EL (cell line): ENCODE measurements at regions not wholly inside any gene's neighbourhood (a gene's known extent, or its start where the extent isn't known, plus 50 kb on each side); places are given as distances from the start of the nearest gene placed in this dataset.

ENCODE experiments used
- DNase-seq: peaks from one replicate; pipeline ENCODE4 v3.0.0-alpha.2; 2016

DNA sequence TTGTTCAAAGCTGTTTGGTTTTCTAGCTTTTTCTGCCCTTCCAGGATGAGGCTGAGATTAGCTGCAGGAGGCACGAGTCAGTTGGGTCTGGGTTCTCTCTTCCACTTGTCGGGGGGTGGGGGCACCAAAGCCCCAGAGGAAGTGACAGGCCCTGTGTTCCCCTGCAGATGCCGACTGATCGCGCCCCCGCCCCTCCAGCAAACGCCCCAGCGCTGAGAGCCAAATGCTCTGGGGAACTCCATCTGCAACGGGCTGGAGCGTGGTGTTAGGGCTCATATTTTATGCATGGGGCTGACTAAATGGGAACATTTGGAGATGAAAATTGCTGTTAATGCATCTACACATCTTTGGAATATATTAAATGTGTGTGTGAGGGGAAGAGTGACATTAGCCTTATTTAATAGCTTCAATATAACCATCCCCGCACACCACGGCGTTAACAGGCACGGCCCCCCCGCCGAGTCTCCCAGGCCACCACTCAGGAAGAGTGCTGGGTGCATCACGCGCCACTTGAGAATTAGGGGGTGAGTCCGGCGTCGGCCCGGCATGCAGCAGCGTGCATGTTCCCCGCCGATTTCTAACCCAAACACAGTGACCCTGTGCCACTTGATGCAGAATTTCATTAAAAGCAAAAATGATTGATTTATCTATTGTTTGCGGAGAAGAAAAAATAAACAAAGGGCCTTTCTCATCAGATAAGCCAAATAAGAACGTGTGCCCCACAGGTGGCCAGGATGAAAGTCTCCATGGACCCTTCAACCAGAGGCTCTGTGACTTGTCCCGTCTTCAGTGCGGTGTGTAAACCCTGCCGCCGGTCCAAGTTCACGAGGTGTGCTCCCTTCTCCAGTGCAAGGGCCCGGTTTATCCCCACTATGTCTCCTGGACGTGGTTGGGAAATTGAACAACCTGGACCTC, 165.0 kb upstream of the RTL1 start:
- no peak for DNase-seq

DNA sequence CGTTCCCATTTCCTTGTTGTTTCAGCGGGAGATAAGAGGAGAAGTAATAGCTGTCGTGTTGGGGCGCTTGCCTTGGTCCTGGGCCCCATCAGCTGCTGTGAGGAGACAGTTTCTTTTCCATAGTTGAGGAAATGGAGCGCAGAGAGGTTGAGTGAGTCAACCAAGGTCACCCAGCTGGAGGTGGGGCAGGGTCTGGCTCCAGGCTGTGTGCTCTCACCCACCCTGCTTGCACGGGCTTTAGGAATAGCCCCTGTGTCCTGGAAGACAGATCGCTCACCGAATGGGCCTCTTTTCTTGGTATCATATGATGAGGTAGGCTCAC, 165.7 kb upstream of the RTL1 start:
- DNase-seq: no peak

DNA sequence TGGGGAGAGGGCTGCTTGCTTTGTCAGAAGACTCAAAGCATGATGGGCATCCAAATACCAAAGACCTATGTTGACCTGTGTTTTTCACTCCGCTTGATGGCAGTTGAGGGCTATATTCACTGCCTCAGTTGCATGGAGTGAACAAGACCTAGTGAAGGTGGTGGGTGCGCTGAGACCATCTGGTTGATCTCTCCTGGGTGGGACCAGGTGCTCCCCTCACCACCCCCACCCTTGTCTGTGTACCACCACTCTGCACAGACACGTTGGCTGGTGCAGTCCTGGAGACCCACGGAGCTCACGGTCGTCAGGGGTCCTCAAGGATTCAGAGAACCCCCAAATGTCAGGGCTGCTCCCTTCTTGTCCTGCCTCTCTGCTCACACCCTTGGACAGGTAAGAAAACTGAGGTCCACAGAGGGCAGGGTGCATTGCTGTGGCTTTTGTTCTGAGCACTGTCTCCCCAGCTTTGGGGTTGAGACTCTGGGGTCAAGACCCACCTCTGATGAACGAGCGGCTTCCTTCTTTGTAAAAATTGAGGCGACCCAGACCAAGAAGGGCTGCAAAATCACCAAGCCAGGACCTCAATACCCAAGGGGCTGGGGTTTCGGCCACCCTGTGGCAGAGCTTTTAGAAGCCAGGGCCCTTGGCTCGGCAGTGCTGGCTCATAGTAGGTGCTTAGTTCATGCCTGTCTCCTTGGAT, 166.3 kb upstream of the RTL1 start:
- DNase-seq: no peak

DNA sequence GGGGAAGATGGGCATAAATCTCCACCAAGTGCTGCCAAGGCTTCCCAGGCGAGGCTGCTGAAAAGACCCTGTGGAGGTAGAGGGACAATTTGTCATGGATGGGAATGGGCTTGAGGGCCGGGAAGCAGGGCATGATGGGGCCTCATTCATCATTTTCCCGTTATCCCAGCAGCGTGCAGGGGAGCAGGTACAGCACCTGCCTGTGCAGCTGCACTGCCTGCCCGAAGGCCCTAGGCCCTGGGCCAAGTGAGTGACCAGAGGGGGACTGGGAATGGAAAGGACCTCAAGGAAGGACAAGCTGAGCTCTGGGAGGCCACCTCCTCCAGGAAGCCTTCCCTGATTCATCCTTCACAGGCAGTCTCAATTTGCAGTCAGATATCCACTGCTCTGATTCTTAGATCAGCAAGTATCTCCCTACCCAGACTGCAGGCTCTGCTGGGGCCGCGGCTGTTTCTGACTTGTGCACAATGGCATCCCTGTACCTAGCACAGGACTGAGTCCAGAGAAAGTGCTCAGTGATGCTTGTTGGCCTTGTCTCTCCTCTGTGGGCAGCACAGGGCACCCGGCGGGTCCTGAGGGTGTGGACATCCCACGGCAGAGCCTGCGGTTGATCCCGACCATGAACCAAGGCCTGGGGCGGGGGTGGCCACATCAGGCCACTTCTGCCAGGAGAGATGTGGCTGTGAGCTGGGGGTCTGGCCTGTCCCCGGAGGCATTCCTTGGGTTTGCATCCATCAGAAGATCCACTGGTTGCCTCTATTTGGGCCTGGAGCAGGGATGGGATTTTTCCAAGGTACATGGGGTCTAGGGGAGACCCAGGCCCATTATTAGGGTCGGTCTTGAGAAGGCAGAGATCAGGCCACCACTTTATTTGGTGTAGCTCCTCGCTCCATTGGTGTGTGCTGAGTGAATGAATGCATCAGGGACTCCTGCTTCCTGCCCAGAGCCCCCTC, 167.3 kb upstream of the RTL1 start:
- DNase-seq: no peak

DNA sequence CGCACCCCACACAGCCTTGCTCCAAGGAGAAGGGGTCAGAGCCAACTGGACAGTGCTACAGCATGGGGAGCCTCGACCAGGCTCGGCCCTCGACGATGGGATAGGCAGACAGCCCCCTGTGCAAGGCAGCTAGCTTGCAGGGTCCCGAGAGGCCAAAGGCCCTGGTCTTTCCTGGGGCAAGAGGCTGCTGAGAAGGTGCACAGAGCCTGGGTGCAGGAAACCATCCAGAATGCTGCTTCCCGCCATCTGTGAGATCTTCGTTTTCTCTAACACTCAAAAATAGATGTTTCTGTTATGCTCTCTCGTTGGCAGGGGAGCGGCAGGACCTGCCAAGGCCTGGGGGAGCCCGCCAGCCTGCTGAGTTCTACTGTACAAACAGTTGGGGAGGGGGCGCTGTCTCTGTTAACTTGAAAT, 168.0 kb upstream of the RTL1 start:
- no peak for DNase-seq

DNA sequence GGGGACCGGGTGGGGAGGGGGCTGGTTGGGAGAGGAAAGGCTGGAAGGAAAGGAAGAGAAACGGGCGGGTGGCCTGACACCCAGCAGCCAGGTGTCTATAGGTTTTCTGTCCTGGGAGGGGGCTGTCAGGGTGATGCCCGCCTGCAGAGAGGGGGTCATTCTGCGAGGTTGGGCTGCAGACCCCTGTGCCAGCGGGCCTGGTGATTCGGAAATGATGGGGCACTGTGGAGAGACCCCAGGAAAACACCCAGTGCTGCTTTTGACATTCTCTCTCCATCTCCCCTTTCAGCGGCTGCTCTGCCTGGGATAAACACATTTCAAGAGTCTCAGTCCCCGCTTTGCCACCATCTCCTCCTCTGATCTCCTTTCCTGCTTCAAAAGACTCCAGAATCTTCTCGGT, 168.5 kb upstream of the RTL1 start:
- no peak for DNase-seq

DNA sequence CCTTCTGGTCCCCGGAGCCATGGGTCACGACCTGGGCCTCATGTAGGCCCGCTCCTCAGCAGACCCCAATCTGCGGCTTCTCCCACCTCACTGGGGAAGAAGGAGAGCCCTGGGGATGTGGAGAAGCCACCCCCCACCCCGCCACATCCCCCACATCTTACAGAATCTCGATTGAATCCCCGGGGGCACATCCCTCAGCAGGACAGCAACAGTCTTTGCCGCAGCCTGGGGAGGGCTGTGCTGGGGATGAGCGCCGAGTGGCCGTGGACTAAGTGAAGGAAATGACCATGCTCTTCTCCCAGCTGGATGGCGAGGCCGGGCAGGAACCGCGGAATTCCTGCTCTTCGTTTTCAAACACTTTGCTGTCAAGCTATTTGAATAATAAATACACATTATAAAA, 169.0 kb upstream of the RTL1 start:
- DNase-seq: peak; percentile 19

DNA sequence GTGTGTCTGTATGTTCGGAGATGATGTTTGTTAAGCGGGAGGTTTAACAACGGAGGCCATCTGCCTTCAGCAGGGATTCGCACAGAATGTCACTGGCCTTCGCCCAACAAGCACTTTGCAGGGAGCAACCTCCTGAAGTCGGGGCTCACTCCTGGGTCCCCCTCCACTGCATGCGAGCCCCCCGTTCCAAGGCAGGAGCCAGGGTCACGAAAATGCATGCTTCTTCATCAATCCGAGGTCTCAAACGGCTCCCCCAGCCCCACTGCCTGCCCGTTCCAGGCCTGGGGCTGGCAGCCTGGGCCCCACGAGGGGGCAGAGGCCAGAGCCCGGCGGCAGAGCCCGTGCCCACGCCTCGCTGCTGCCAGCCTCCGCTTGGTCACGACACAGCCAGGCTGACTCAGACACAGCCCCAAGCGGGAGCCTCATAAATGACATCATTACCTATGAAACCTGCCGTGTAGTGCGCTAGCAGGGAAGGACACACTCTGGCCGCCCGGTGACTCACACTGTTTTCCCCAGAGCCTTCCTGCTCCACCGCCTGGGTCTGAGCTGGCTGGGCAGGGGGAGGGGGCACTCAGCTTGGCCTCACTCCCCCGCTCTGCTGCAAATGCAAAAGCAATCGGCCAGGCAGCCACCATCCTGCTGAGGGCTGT, 169.5 kb upstream of the RTL1 start:
- DNase-seq: peak; percentile 95

DNA sequence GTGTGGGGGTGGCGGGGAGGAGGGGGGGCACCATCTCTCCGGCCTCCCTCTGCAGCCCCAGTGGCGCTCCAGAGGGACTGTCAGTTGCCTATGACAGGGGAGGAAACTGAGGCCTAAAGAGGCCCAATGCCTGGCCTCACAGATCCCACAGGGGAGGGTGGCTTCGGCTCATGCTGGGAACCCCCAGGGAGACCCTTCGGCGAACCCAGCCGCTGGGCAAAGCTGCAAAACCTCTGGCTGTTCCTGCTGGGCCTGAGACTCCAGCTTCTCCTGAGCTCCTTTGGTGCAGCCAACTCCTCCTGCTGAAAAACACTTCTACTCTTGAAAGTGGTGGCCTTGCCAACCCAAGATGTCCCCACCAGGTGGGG, 170.1 kb upstream of the RTL1 start:
- DNase-seq: no peak

DNA sequence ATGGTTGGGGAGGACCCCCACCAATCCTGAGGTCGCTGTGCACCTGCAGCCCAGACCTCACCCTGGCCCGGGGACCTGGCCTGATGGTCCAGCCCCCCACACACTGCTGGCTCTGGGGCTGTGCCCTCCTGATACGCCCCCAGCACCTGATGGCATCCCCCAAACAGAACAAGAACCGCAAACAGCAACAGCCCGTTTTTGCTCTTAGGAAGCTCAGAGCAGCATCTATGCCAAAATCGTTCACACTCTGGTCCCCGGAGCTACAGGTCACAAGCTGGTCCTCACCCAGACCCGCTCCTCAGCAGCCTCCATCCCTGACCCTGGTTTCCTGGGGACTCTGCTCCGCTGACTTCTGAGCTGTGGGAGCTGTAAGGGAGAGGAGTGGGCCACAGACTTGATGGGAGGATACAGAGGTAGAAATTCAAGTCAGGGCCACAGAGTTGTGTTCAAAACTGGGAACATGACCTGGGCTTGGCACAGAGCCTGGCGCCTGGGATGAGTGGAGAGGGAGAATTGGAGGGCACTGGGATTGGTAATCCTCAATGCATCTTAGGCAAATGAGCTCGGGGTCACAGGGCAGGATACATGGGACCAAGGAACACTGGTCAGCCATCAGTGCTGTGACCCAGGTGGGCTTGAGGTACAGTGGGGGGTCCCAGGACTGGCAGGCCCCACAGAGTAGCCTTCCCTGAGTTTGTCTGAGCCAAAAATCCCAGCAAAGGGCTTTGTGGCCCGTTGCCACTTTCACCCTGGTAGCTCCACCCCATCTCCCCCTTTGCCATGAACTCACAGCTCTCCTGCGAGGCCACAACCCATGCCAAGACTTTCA, 170.9 kb upstream of the RTL1 start:
- no peak for DNase-seq

DNA sequence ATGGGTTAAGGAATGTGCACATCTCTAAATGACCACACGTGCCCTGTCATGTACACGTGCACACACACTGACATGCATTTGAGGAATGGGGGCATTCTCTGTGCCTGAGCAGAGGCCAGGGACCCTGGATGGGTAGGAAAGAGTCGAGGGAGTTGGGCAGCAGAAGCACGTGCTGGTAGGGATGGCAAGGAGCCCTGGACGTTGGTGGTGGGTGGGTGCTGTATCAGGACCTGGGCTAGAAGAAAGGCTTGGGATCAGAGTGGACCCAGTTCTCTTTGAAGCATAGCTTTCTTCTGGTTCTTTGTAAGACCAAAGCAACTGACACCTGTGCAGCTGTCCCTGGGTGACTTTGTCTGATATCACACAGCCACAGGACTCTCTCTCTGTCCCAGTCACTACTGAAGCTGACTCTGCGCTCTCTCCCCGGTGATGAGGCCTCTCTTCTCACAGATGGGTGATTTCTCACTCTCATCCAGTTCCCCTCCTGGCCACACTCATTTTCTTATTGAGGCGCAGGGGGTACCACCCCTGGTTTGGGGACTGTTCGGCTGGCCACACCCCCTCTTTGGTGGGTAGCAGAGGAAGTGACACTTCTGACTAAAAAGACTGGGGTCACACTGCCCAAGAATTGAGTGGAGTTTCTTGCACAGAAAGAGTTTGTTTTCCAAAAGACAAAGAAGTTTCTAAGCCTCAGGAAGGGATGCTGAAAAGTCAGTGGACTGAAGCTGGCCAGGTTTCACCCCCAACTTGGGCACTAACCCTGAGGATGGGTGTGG, 171.7 kb upstream of the RTL1 start:
- DNase-seq: no peak

DNA sequence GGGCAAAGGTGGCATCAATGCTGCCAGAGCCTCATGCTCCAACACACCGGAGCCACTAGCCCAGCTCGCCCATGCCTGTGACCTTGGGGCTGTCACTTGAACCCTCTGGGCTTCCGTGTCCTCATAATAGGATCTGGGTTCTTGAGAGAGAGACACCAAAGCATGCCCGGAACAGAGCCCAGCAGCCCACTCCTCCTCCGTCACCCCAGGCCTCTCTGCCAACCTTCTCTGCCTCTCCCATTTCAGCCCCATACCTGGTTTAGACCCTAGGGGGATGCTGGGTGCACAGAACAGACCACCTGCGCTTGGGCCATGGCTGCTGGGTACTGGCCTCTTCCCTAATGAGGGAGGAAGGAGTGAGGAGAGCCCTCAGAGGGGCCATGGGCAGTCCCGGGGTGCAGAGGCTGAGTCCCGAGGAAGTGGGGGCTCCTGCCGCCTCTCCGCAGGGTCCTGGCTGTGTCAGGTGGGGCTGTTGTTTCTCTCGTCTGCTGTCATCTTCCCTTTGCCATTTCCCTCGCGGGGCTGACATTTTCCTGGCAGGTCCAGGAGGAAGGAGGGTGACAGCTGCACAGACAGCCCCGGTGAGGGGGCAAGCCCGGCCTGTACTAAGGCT, 172.4 kb upstream of the RTL1 start:
- no peak for DNase-seq

DNA sequence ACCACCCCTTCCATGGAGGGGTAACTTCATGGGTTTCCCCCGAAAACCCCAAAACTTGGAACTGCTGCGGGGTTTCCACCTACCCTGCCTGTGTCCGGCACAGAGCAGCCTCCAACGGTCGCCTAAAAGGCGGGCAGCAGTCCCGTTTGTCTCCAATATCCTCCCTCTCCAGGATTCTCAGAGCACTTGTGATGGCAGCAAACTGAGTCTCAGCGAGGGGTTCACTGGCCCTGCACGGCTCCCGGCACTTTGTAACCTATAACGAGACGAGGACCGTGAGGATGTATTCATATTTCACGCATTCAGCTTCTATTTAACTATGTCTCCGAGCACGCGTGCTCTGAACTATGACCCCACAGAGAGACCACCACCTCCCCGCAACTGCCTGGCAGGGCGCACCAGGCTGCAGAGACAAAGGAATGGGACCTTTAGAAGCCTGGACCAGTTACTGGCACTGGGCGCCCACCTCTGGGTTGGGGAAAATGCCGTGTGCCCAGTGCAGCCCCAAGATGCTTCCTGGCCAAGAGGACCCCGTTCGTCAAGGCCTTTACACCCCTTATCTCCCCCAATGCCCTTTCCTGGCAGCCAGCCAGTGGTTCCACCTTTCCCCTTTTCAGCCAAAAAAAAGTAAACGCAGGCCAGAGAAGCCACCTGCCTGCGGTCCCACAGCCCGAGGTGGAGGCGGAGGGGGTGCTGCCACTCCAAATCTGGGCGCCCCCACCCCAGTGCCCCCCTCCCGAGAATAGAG, 173.1 kb upstream of the RTL1 start:
- DNase-seq: no peak

DNA sequence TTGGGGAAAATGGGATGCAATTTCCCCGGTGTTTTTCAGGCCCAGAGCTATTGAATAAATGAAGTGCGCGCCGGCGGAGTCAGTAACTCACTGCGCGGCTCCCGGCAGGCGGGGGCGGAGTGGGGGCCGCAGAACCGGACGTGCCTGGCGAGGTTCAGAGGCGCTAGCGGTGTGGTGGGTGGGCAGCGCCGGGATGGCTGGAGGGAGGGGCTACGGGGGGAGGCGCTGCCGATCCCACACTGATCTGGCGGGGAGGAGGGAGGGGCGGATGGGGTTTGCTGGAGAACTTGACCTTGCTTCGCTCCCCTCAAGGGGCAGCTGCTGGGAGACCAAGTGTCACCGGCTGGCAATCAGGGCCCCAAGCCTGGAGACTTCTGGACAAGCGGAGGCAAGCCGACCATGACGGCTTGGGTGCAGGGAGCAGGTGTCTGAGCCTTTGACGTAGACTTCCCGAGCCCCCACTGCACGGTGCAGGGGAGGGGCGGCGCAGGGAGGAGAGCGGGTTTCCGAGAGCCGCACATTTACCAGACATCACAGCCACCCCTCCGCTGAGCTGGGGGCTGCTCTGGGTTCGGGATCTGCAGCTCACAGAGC, 174.1 kb upstream of the RTL1 start:
- no peak for DNase-seq

DNA sequence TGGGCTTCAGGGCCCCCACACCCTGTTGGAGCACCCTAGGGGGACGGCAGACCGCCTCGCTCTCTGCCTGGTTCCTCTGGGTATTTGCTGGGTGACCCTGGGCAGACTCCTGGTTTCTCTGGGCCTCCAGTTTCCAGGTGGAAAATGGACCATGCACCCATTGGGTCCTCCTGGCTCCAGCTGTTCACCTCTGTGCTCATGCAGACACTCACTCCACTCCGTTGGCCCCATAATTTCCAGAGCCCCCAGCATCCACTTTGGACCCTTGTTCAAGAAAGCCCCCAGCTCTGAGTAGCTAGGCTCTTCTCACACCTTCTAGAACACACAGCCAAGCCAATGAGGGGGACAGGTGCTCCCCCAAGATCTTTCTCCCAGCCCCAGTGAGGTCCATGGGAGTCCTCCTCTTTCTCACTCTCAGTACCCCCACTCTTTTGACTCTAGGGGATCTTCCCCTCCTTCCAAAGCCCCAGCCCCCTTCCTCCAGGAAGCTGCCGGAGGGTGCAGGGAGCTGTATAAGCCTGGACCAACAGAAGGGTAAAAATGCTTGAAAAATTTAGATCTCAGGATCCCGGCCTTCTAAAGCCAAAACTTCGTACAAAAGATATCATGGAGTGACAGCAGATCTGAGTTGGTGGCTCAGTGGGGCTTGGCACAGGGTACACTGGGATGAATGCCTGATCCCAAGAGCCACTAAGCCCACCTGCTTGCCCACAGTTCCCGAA, 174.8 kb upstream of the RTL1 start:
- no peak for DNase-seq

DNA sequence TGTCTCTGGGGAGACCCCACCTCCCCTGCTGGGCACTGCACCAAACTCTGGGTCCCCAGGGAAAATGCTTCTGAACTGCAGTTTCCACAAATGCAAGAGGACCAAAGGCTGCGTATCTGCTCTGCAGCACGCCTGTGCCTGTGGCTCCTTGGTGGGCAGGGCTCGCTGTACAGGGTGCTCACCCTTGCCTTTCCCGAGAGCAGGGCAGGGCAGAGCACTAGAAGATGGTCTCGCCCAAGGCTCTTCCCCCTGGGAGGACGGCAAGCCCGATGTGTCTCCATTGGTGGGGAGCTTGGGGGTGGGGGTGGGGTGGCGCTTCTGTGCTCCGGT, 175.3 kb upstream of the RTL1 start:
- DNase-seq: no peak

DNA sequence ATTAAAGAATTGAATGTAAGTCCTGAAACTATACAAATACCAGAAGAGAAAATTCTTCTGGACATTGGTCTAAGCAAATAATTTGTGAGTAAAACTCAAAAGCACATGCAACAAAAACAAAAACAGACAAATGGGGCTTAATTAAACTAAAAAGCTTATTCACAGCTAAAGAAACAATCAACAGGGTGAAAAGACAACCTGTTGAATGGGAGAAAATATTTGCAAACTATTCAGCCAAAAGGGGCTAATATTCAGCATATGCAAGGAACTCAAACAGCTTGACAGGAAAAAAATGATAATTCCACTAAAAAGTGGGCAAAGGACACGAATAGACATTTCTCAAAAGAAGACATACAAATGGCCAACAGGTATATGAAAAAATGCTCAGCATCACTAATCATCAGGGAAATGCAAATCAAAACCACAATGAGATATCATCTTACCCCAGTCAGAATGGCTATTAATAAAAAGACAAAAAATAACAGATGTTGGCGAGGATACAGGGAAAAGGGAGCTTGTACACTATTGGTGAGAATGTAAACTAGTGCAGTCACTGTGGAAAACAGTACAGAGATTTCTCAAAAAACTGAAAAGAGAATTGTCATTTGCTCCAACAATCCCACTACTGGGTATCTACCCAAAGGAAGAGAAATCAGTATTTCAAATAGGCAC, 177.5 kb upstream of the RTL1 start:
- DNase-seq: no peak

DNA sequence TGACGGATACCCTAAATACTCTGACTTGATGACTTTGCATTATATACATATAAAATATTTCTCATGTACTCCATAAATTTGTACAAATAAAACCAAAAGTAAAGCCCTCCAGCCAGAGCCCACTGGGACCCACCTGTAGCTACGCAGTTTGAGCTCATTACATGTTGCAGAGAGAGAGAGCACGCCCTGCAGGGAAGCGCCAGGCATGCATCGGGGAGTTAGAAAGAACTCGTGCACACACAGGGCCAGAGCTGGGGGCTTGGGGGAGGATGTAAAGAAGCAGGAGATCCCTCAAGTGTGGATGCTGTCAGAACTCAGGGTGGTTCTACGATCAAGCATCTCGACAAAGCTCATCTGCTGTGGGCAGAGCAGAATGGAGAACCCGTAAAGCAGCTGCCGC, 178.5 kb upstream of the RTL1 start:
- no peak for DNase-seq
